C4-2B (cell line): ENCODE measurements at regions not wholly inside any gene's neighbourhood (a gene's known extent, or its start where the extent isn't known, plus 50 kb on each side); places are given as distances from the start of the nearest gene placed in this dataset.

ENCODE experiments used
- ZFX ChIP-seq: fragments of 450-650 bp; IDR thresholded peaks from 2 replicates; pipeline ENCODE4 v1.6.1; 2017
- TF ChIP-seq, protein P1 (sequence below): fragments of 450-650 bp; conservative IDR thresholded peaks from 2 replicates; pipeline ENCODE4 v1.5.1; 2017; ENCODE audit warnings: mild to moderate bottlenecking

DNA sequence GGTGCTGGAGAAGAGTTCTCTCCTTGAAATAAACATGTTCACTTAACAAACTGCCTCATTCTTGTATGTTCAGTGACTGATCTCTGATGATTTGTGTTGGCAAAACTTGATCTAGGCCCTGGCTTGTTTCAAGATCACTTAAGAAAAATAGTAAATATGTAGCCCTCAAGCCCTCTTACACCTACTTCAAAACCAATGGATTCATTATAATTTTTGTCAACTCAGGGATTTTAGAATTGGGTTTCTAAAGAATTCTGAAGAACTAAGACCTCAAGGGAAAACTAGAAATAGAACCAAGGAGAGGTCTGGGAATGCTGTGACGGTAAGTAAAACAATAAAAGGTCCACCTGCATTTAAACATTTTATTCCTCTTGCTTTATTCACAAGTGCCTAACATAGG, 1731.6 kb upstream of the CELF4 start:
- TF ChIP-seq, protein P1, sequence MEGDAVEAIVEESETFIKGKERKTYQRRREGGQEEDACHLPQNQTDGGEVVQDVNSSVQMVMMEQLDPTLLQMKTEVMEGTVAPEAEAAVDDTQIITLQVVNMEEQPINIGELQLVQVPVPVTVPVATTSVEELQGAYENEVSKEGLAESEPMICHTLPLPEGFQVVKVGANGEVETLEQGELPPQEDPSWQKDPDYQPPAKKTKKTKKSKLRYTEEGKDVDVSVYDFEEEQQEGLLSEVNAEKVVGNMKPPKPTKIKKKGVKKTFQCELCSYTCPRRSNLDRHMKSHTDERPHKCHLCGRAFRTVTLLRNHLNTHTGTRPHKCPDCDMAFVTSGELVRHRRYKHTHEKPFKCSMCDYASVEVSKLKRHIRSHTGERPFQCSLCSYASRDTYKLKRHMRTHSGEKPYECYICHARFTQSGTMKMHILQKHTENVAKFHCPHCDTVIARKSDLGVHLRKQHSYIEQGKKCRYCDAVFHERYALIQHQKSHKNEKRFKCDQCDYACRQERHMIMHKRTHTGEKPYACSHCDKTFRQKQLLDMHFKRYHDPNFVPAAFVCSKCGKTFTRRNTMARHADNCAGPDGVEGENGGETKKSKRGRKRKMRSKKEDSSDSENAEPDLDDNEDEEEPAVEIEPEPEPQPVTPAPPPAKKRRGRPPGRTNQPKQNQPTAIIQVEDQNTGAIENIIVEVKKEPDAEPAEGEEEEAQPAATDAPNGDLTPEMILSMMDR, result no peak
- TF ChIP-seq ZFX, result no peak
